Esophagus mucosa (tissue), 1 donor: ENCODE measurements at regions not wholly inside any gene's neighbourhood (a gene's known extent, or its start where the extent isn't known, plus 50 kb on each side); places are given as distances from the start of the nearest gene placed in this dataset.

Source experiments
- ATAC-seq: fragments of 200-7000 bp; cut with Tn5 transposase; one replicate; pipeline ENCODE4 v1.9.1; 2020
- donor health status: DM: yes; HTN: yes; CAD: no.

- ATAC-seq, result no peak
Observed at GRCh38 chr5:98630621-98631020, 142.8 kb upstream of the RGMB start.

- no peak for ATAC-seq
Observed at GRCh38 chr5:98631311-98632054, 142.0 kb upstream of the RGMB start.

GRCh38 chr5:98635656-98636055 lies 137.8 kb upstream of the RGMB start:
- ATAC-seq, result no peak

GRCh38 chr5:98637116-98637515 lies 136.3 kb upstream of the RGMB start:
- no peak for ATAC-seq

GRCh38 chr5:98637557-98637956 lies 135.9 kb upstream of the RGMB start:
- ATAC-seq, result no peak

GRCh38 chr5:98638111-98638510 lies 135.4 kb upstream of the RGMB start:
- ATAC-seq, result no peak

- ATAC-seq, result no peak
Observed at GRCh38 chr5:98638701-98639100, 134.8 kb upstream of the RGMB start.

- no peak for ATAC-seq
Observed at GRCh38 chr5:98639274-98639673, 134.2 kb upstream of the RGMB start.

- no peak for ATAC-seq
Observed at GRCh38 chr5:98641671-98642070, 131.8 kb upstream of the RGMB start.

- no peak for ATAC-seq
Observed at GRCh38 chr5:98643569-98643968, 129.9 kb upstream of the RGMB start.

- peak; percentile 52 for ATAC-seq
Observed at GRCh38 chr5:98651715-98652114, 121.7 kb upstream of the RGMB start.

- no peak for ATAC-seq
Observed at GRCh38 chr5:98656125-98656795, 117.2 kb upstream of the RGMB start.

GRCh38 chr5:98656796-98657195 lies 116.7 kb upstream of the RGMB start:
- no peak for ATAC-seq

- ATAC-seq, result no peak
Observed at GRCh38 chr5:98657559-98657958, 115.9 kb upstream of the RGMB start.

- ATAC-seq, result no peak
Observed at GRCh38 chr5:98663521-98663920, 109.9 kb upstream of the RGMB start.

GRCh38 chr5:98664736-98665135 lies 108.7 kb upstream of the RGMB start:
- ATAC-seq, result no peak

- ATAC-seq, result no peak
Observed at GRCh38 chr5:98679963-98680362, 93.5 kb upstream of the RGMB start.

- ATAC-seq, result no peak
Observed at GRCh38 chr5:98690002-98690401, 83.5 kb upstream of the RGMB start.

GRCh38 chr5:98694902-98695301 lies 78.6 kb upstream of the RGMB start:
- no peak for ATAC-seq

- ATAC-seq, result peak; percentile 85
Observed at GRCh38 chr5:98698359-98698758, 75.1 kb upstream of the RGMB start.

GRCh38 chr5:98700730-98701129 lies 72.7 kb upstream of the RGMB start:
- peak; percentile 41 for ATAC-seq

- ATAC-seq, result no peak
Observed at GRCh38 chr5:98705841-98706240, 67.6 kb upstream of the RGMB start.

GRCh38 chr5:98709681-98710080 lies 63.8 kb upstream of the RGMB start:
- ATAC-seq, result no peak

GRCh38 chr5:98713027-98713426 lies 60.4 kb upstream of the RGMB start:
- ATAC-seq, result no peak

GRCh38 chr5:98713856-98714255 lies 59.6 kb upstream of the RGMB start:
- no peak for ATAC-seq
